ENCODE measurements at regions not wholly inside any gene's neighbourhood (a gene's known extent, or its start where the extent isn't known, plus 50 kb on each side); places are given as distances from the start of the nearest gene placed in this dataset.

- Histone ChIP-seq H3K18ac (ENCODE audit: low read depth, low read length) (no peak overlapping the region), H3K9me3 (ENCODE audit: control insufficient read depth, insufficient read depth, low read length) (0 out of 2 replicates have a peak, but pooled peaks cover 2% of the 10 kb centered on the region), H3K9ac (ENCODE audit: low read depth, low read length) (no peak overlapping the region), H2BK20ac (ENCODE audit: low read depth, low read length) (no peak overlapping the region), H2BK5ac (ENCODE audit: low read depth, low read length, poor library complexity, severe bottlenecking) (no peak overlapping the region), H4K5ac (ENCODE audit: low read depth, low read length) (no peak overlapping the region), H3K23ac (ENCODE audit: low read depth, low read length) (no peak overlapping the region), H3K4me1 (ENCODE audit: control insufficient read depth, insufficient read depth, low read length) (no peaks in the 10 kb centered on the region), H4K91ac (ENCODE audit: insufficient read depth, low read depth, low read length) (no peak overlapping the region), H2BK15ac (ENCODE audit: low read depth, low read length) (no peak overlapping the region), H4K20me1 (ENCODE audit: insufficient read depth, low read length) (no peaks in the 10 kb centered on the region), H2AK9ac (replicated peaks; ENCODE audit: low read depth, low read length, poor library complexity) (no peak overlapping the region), H3K27me3 (ENCODE audit: control insufficient read depth, insufficient read depth, low read length) (no peaks in the 10 kb centered on the region), H2BK120ac (ENCODE audit: low read depth, low read length) (no peak overlapping the region), H3K9me1 (ENCODE audit: insufficient read depth, low read length) (no peaks in the 10 kb centered on the region), H3K27ac (ENCODE audit: insufficient read depth, low read length) (no peak overlapping the region), H3K4me2 (ENCODE audit: low read depth, low read length) (no peak overlapping the region), H3K14ac (replicated peaks; ENCODE audit: low read depth, low read length) (no peak overlapping the region), H4K8ac (ENCODE audit: low read depth in 2 of 2, low read length in 2 of 2) (no peak overlapping the region), H3K79me1 (ENCODE audit: low read depth in 1 of 2, low read length in 2 of 2) (no peaks in the 10 kb centered on the region), H3K36me3 (ENCODE audit: control insufficient read depth, insufficient read depth, low read length) (no peaks in the 10 kb centered on the region), H3K4me3 (ENCODE audit: insufficient read depth, low read depth, low read length) (no peak overlapping the region), H3K56ac (ENCODE audit: extremely low read depth, insufficient read depth, low read length) (no peak overlapping the region), H2AK5ac (ENCODE audit: low read depth, low read length) (no peak overlapping the region), H3K4ac (ENCODE audit: low read depth, low read length) (no peak overlapping the region), H2AFZ (replicated peaks; ENCODE audit: low read length, poor library complexity) (no peak overlapping the region)
- intact Hi-C loops (cut with micrococcal nuclease), result no loop called here
- ChIA-PET POLR2A (ENCODE audit: unreplicated experiment) (no interaction called here), CTCF (no interaction called here)
- DNase-seq (no peak), ATAC-seq (ENCODE audit: low read depth) (no peak)
- in situ Hi-C loops (cut with MboI; ENCODE audit: low sequenced_read_pairs), result no loop called here
- no peak for TF ChIP-seq CEBPB (IDR thresholded peaks at IDR 0.05; ENCODE audit: low read depth, low read length)
- TF ChIP-seq MXI1 (IDR thresholded peaks at IDR 0.05; ENCODE audit: borderline replicate concordance, low read depth, low read length), result no peak
- no peak for TF ChIP-seq RAD21 (IDR thresholded peaks at IDR 0.05; ENCODE audit: low read length)
- TF ChIP-seq MAZ (IDR thresholded peaks at IDR 0.05; ENCODE audit: borderline replicate concordance, low read depth, low read length), result no peak
- no peak for TF ChIP-seq RFX5 (IDR thresholded peaks at IDR 0.05; ENCODE audit: low read depth, low read length)
- no peak for TF ChIP-seq ELK1 (IDR thresholded peaks at IDR 0.05; ENCODE audit: borderline replicate concordance, low read depth, low read length)
- TF ChIP-seq BHLHE40 (IDR thresholded peaks at IDR 0.05; ENCODE audit: low read depth, low read length), result no peak
- TF ChIP-seq RCOR1 (IDR thresholded peaks at IDR 0.05; ENCODE audit: insufficient replicate concordance, low read length), result no peak
- no peak for TF ChIP-seq FOS (IDR thresholded peaks at IDR 0.05; ENCODE audit: low read depth, low read length)
- TF ChIP-seq CHD1 (IDR thresholded peaks at IDR 0.05; ENCODE audit: low read depth, low read length), result no peak
- no peak for TF ChIP-seq SMC3 (IDR thresholded peaks at IDR 0.05; ENCODE audit: low read depth, low read length)
- TF ChIP-seq POLR2A (IDR thresholded peaks at IDR 0.05; ENCODE audit: low read depth, low read length), result no peak
- TF ChIP-seq CTCF (conservative IDR thresholded peaks at IDR 0.05; ENCODE audit: low read depth, low read length), result no peak
- BruUV-seq (replicated peaks), result no TSS peak
- dilution Hi-C loops (cut with HindIII; ENCODE audit: low sequenced_read_pairs, unreplicated experiment), result no loop called here
- no CpG with 5 or more reads among the region's 1 CpG for WGBS, 2 experiments (ENCODE audit: extremely low coverage in 2 of 2, insufficient read length in 1 of 2)
These were observed 820.7 kb upstream of the TYRP1 start for GRCh38 chr9:11872471-11872870.

Measured in IMR-90 (cell line).